ENCODE measurements at regions not wholly inside any gene's neighbourhood (a gene's known extent, or its start where the extent isn't known, plus 50 kb on each side); places are given as distances from the start of the nearest gene placed in this dataset.

- Mint-ChIP-seq H3K9me3 (peaks cover 0 to under 1% of the 10 kb centered on the region in 2 experiments; a peak in 1 of 5 replicates), H3K4me1 (peaks cover 11 to 13% of the 10 kb centered on the region in 2 experiments; a peak in 3 of 4 replicates), H3K27ac (no peak overlapping the region), H3K4me3 (no peak overlapping the region), H3K36me3 (ENCODE audit: insufficient read depth in 1 of 3, low read depth in 3 of 3) (no peaks in the 10 kb centered on the region), H3K27me3 (ENCODE audit: low read depth) (no peaks in the 10 kb centered on the region)
- Histone ChIP-seq H2AFZ (ENCODE audit: low read length) (no peak overlapping the region), H3K4ac (ENCODE audit: low read depth, low read length) (no peak overlapping the region), H2BK5ac (ENCODE audit: insufficient read length, low read length) (no peak overlapping the region), H3K4me2 (ENCODE audit: insufficient read depth, insufficient read length, low read length) (no peak overlapping the region), H2BK12ac (ENCODE audit: insufficient read length, low read depth, low read length) (no peak overlapping the region), H3K27me3 (ENCODE audit: insufficient read depth, low read length) (no peaks in the 10 kb centered on the region), H3K27ac (ENCODE audit: insufficient read length, low read depth, low read length) (no peak overlapping the region), H3K18ac (ENCODE audit: insufficient read length, low read depth, low read length) (no peak overlapping the region), H2BK120ac (ENCODE audit: low read depth, low read length, poor library complexity, severe bottlenecking) (no peak overlapping the region), H3K23ac (ENCODE audit: insufficient read length, low read depth, low read length) (no peak overlapping the region), H3K9ac (ENCODE audit: extremely low read depth, insufficient read length, low read length) (no peak overlapping the region), H3K4me1 (ENCODE audit: insufficient read depth, low read length) (no peaks in the 10 kb centered on the region), H3K14ac (ENCODE audit: insufficient read depth, low read length) (no peak overlapping the region), H4K20me1 (ENCODE audit: control insufficient read depth, insufficient read depth, insufficient read length) (no peaks in the 10 kb centered on the region), H3K56ac (ENCODE audit: insufficient read length, low read depth, low read length) (no peak overlapping the region), H3K79me1 (ENCODE audit: insufficient read depth, low read depth, low read length, poor library complexity, severe bottlenecking) (no peaks in the 10 kb centered on the region), H2BK20ac (ENCODE audit: low read depth, low read length, poor library complexity, severe bottlenecking) (no peak overlapping the region), H2BK15ac (ENCODE audit: low read depth, low read length) (no peak overlapping the region), H4K91ac (ENCODE audit: insufficient read length, low read depth, low read length) (no peak overlapping the region), H3K79me2 (ENCODE audit: insufficient read depth, low read length) (no peaks in the 10 kb centered on the region), H4K5ac (ENCODE audit: insufficient read length, low read depth, low read length) (no peak overlapping the region), H3T11ph (ENCODE audit: low read length) (no peak overlapping the region), H2AK5ac (ENCODE audit: insufficient read length, low read length) (no peak overlapping the region), H3K23me2 (ENCODE audit: insufficient read length, low read depth, low read length, poor library complexity, severe bottlenecking) (no peaks in the 10 kb centered on the region), H3K9me3 (ENCODE audit: control insufficient read depth, low read depth, low read length) (no peaks in the 10 kb centered on the region), H4K8ac (replicated peaks; ENCODE audit: insufficient read length, low read depth, low read length) (no peak overlapping the region)
- no peak for TF ChIP-seq CTCF (conservative IDR thresholded peaks at IDR 0.05)
- DNase-seq: no peak
- WGBS (ENCODE audit: extremely low coverage, insufficient read length, low lambda C conversion rate): no CpG with 5 or more reads among the region's 8 CpGs
Measured at GRCh38 chr13:109371066-109371465, 415.3 kb downstream of the IRS2 start.

Data from H9 (cell line).